ENCODE measurements at regions not wholly inside any gene's neighbourhood (a gene's known extent, or its start where the extent isn't known, plus 50 kb on each side); places are given as distances from the start of the nearest gene placed in this dataset.

DNA sequence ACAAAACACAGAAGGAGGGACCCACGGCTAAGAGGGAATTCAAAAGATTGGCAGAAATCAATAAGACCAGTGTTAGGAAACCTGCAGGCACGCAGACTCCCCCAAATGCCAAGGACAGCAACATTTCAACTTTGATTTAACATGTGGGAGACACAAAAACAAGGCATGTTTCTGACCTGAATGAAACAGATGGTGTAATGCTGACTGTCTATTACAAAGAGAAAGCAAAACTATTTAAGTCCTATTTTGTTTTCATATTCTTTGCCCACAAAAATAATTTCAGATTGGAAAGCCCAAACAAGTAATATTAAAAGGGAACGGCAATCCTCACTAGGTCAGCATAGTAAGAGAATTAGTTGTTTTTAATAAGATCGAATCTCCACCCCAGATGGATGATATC lies 107.9 kb downstream of the S1PR1 start:
- TF ChIP-seq, protein P1, sequence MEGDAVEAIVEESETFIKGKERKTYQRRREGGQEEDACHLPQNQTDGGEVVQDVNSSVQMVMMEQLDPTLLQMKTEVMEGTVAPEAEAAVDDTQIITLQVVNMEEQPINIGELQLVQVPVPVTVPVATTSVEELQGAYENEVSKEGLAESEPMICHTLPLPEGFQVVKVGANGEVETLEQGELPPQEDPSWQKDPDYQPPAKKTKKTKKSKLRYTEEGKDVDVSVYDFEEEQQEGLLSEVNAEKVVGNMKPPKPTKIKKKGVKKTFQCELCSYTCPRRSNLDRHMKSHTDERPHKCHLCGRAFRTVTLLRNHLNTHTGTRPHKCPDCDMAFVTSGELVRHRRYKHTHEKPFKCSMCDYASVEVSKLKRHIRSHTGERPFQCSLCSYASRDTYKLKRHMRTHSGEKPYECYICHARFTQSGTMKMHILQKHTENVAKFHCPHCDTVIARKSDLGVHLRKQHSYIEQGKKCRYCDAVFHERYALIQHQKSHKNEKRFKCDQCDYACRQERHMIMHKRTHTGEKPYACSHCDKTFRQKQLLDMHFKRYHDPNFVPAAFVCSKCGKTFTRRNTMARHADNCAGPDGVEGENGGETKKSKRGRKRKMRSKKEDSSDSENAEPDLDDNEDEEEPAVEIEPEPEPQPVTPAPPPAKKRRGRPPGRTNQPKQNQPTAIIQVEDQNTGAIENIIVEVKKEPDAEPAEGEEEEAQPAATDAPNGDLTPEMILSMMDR (IDR thresholded peaks at IDR 0.05; ENCODE audit: control extremely low read depth in 1 of 3, insufficient read depth in 1 of 3, low read depth in 1 of 3, low read length in 3 of 3): no peak
- TF ChIP-seq EZH2 (IDR thresholded peaks at IDR 0.05; ENCODE audit: low read depth, low read length, severe bottlenecking): no peak
- TF ChIP-seq EP300 (IDR thresholded peaks at IDR 0.05; ENCODE audit: borderline replicate concordance in 1 of 2, low read depth in 2 of 2, low read length in 2 of 2): no peak
- TF ChIP-seq, protein P2, sequence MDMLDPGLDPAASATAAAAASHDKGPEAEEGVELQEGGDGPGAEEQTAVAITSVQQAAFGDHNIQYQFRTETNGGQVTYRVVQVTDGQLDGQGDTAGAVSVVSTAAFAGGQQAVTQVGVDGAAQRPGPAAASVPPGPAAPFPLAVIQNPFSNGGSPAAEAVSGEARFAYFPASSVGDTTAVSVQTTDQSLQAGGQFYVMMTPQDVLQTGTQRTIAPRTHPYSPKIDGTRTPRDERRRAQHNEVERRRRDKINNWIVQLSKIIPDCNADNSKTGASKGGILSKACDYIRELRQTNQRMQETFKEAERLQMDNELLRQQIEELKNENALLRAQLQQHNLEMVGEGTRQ (IDR thresholded peaks at IDR 0.05; ENCODE audit: low read length): no peak
- no peak for TF ChIP-seq POLR2A (IDR thresholded peaks at IDR 0.05; ENCODE audit: control extremely low read depth in 1 of 2, low read depth in 2 of 2, low read length in 2 of 2)
- TF ChIP-seq ZNF274 (IDR thresholded peaks at IDR 0.05; ENCODE audit: borderline replicate concordance, extremely low read depth, low read length): no peak
- TF ChIP-seq TAF7 (optimal IDR thresholded peaks at IDR 0.05; ENCODE audit: borderline replicate concordance, low read depth, low read length): no peak
- TF ChIP-seq BACH1 (IDR thresholded peaks at IDR 0.05; ENCODE audit: low read length): no peak
- TF ChIP-seq BRCA1 (IDR thresholded peaks at IDR 0.05; ENCODE audit: low read depth, low read length): no peak
